Liver (tissue), 8 donors: ENCODE measurements at regions not wholly inside any gene's neighbourhood (a gene's known extent, or its start where the extent isn't known, plus 50 kb on each side); places are given as distances from the start of the nearest gene placed in this dataset.

Experiments used
- DNase-seq: peaks from one replicate; pipeline ENCODE4 v3.0.0-alpha.2; 2017; ENCODE audit warnings: low spot score
- H3K27ac ChIP-seq, 2 donors: one replicate each; pipeline ENCODE4 v1.7.0; 2013; ENCODE audit warnings: inconsistent platforms in 2 of 2, low read length in 2 of 2, control low read depth in 1 of 2, low read depth in 1 of 2, mild to moderate bottlenecking in 1 of 2
- H3K27me3 ChIP-seq, 4 donors: one replicate each; pipeline versions ENCODE4 v1.6.1 to v1.7.0; 2013; ENCODE audit warnings: low read length in 3 of 4, inconsistent platforms in 1 of 4, mild to moderate bottlenecking in 1 of 4, moderate library complexity in 1 of 4; ENCODE audit not compliant: control insufficient read depth in 4 of 4, insufficient read depth in 4 of 4
- H3K36me3 ChIP-seq, 4 donors: one replicate each; pipeline versions ENCODE4 v1.6.1 to v1.7.0; 2013; ENCODE audit warnings: low read length in 3 of 4, mild to moderate bottlenecking in 3 of 4, low read depth in 1 of 4, moderate library complexity in 1 of 4; ENCODE audit not compliant: control insufficient read depth in 4 of 4, insufficient read depth in 3 of 4
- H3K4me1 ChIP-seq, 4 donors: one replicate each; pipeline versions ENCODE4 v1.6.1 to v1.7.0; 2013; ENCODE audit warnings: low read length in 3 of 4, mild to moderate bottlenecking in 3 of 4, moderate library complexity in 1 of 4; ENCODE audit not compliant: control insufficient read depth in 4 of 4, insufficient read depth in 4 of 4
- H3K4me3 ChIP-seq, 3 donors: one replicate each; pipeline versions ENCODE4 v1.6.1 to v1.7.0; 2013; ENCODE audit warnings: low read length in 3 of 3, control low read depth in 1 of 3, low read depth in 1 of 3, mild to moderate bottlenecking in 1 of 3
- H3K9ac ChIP-seq, 2 donors: one replicate each; pipeline ENCODE4 v1.7.0; 2013; ENCODE audit warnings: low read length in 2 of 2, mild to moderate bottlenecking in 2 of 2, moderate library complexity in 2 of 2, control low read depth in 1 of 2, low read depth in 1 of 2
- H3K9me3 ChIP-seq, 4 donors: one replicate each; pipeline versions ENCODE4 v1.6.1 to v1.7.0; 2013; ENCODE audit warnings: low read length in 3 of 4; ENCODE audit not compliant: control insufficient read depth in 4 of 4
- FOXA1 ChIP-seq: IDR thresholded peaks from 2 replicates; pipeline ENCODE4 v1.6.1; 2016; ENCODE audit warnings: antibody characterized with exemption
- FOXA2 ChIP-seq: IDR thresholded peaks from 2 replicates; pipeline ENCODE4 v1.6.1; 2016; ENCODE audit warnings: antibody characterized with exemption
- GABPA ChIP-seq, 2 donors: IDR thresholded peaks in 1 of 2; conservative IDR thresholded peaks in 1 of 2; 2 replicates each; pipeline ENCODE4 v1.6.1; 2016; ENCODE audit warnings: antibody characterized with exemption in 2 of 2, mild to moderate bottlenecking in 1 of 2, moderate library complexity in 1 of 2
- HNF4A ChIP-seq, 2 donors: conservative IDR thresholded peaks; 2 replicates each; pipeline ENCODE4 v1.6.1; 2016; ENCODE audit warnings: antibody characterized with exemption in 2 of 2, mild to moderate bottlenecking in 2 of 2
- HNF4G ChIP-seq: IDR thresholded peaks from 2 replicates; pipeline ENCODE4 v1.6.1; 2016; ENCODE audit warnings: antibody characterized with exemption
- JUND ChIP-seq, 2 donors: IDR thresholded peaks; 2 replicates each; pipeline ENCODE4 v1.6.1; 2016; ENCODE audit warnings: antibody characterized with exemption in 2 of 2
- NR2F2 ChIP-seq: IDR thresholded peaks from 2 replicates; pipeline ENCODE4 v1.6.1; 2016; ENCODE audit warnings: antibody characterized with exemption
- RXRA ChIP-seq, 2 donors: IDR thresholded peaks; 2 replicates each; pipeline ENCODE4 v1.6.1; 2017 to 2018; ENCODE audit warnings: antibody characterized with exemption in 2 of 2, mild to moderate bottlenecking in 1 of 2
- SP1 ChIP-seq: IDR thresholded peaks from 2 replicates; pipeline ENCODE4 v1.6.1; 2018; ENCODE audit warnings: antibody characterized with exemption, mild to moderate bottlenecking
- TAF1 ChIP-seq: conservative IDR thresholded peaks from 2 replicates; pipeline ENCODE4 v1.6.1; 2016; ENCODE audit warnings: antibody characterized with exemption, mild to moderate bottlenecking
- YY1 ChIP-seq: IDR thresholded peaks from 2 replicates; pipeline ENCODE4 v1.6.1; 2016; ENCODE audit warnings: antibody characterized with exemption, mild to moderate bottlenecking
- WGBS: extraction: QIAGEN DNeasy Blood & Tissue Kit; methylation state at CpG from one replicate; pipeline ENCODE4 v1.1.7; 2013; 5-methylcytosine and 5-hydroxymethylcytosine counted together
- TF ChIP-seq, protein P1 (sequence below): IDR thresholded peaks from 2 replicates; pipeline ENCODE4 v1.6.1; 2016; ENCODE audit warnings: antibody characterized with exemption
- TF ChIP-seq, protein P2 (sequence below): IDR thresholded peaks from 2 replicates; pipeline ENCODE4 v1.6.1; 2016; ENCODE audit warnings: antibody characterized with exemption
- TF ChIP-seq, protein P3 (sequence below): IDR thresholded peaks from 2 replicates; pipeline ENCODE4 v1.6.1; 2016; ENCODE audit warnings: antibody characterized with exemption, mild to moderate bottlenecking
- TF ChIP-seq, protein P4 (sequence below): fragments of 150-350 bp; IDR thresholded peaks from 2 replicates; pipeline ENCODE4 v1.5.1; 2017; ENCODE audit warnings: improper control_type of control experiment, low read depth, low read length; ENCODE audit not compliant: missing input control
- donor health status: healthy.
- donor health status: healthy.
- donor health status: healthy.
- donor health status: healthy.
- donor health status: healthy.

DNA sequence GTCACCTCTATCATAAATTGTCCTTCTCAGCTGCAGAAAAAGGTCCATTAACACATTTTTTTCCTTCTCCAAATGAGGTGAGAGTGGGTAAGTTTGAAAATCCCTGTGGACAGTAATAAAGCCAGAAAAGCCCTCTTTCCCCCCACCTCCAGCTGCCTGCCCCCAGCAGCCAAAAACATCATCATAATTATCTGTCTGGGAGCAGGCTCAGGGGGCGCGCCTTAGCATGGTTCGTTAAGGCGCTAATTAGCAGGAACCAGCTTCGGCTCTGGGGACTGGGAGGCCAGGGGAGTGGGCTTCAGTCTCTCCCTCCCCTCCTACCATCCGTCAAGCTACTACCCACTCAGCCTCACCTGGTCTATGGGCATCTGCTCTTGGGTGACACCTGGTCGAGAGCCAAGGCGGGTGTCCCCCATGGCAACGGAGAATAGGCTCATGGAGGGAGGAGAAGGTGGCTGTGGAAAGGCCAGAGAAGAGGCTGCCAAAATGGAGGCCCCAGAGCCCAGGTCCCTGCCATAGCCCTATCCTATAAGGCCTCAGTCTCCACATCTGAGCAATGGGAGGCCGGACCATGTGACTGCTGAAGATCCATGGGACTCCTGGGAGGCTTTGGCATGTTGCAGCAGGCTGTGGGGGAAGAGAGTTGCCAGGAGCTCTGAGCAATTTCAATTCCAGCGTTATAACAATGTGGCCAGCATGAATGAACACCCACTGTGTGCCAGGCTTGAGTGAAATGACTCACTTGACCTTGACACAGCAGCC is 140.1 kb upstream of the LINGO1 start:
- DNase-seq = no peak

DNA sequence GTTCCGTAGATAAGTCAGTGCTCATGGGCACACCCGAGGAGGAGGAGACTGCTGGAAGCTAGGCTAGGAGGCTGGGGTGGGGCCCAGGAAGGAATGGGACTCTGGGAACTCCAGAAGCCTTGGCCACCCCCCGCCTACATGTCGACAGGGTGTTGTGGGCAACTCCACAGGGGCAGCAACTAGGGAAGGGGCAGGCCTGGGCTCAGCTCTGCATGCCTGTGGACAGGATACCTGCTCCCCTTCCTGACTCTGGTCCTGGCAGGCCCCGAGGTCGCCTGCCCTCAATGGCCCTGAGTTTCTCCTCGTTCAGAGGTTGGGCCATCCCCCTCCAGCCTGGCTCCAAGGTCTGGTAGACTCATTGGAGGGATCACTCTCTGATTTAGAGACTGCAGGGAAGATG is 138.9 kb upstream of the LINGO1 start:
- H3K36me3 ChIP-seq = no peaks in the 10 kb centered on the region
- WGBS = 82% methylated on average over 7 of the region's 7 CpGs
- H3K4me1 ChIP-seq = no peaks in the 10 kb centered on the region
- no peaks in the 10 kb centered on the region for H3K9me3 ChIP-seq
- no peak overlapping the region for H3K27ac ChIP-seq
- no peak overlapping the region for H3K4me3 ChIP-seq
- no peak for DNase-seq
- no peak overlapping the region for H3K9ac ChIP-seq
- peaks cover 0 to 3% (median 0%) of the 10 kb centered on the region in 4 donors for H3K27me3 ChIP-seq
- no peak for TF ChIP-seq HNF4G
- TF ChIP-seq TAF1 = no peak
- TF ChIP-seq, protein P1, sequence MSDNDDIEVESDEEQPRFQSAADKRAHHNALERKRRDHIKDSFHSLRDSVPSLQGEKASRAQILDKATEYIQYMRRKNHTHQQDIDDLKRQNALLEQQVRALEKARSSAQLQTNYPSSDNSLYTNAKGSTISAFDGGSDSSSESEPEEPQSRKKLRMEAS = no peak
- TF ChIP-seq RXRA (IDR thresholded peaks at IDR 0.05) = no peak
- no peak for TF ChIP-seq JUND (IDR thresholded peaks at IDR 0.05)
- TF ChIP-seq, protein P2, sequence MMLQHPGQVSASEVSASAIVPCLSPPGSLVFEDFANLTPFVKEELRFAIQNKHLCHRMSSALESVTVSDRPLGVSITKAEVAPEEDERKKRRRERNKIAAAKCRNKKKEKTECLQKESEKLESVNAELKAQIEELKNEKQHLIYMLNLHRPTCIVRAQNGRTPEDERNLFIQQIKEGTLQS = no peak
- TF ChIP-seq, protein P3, sequence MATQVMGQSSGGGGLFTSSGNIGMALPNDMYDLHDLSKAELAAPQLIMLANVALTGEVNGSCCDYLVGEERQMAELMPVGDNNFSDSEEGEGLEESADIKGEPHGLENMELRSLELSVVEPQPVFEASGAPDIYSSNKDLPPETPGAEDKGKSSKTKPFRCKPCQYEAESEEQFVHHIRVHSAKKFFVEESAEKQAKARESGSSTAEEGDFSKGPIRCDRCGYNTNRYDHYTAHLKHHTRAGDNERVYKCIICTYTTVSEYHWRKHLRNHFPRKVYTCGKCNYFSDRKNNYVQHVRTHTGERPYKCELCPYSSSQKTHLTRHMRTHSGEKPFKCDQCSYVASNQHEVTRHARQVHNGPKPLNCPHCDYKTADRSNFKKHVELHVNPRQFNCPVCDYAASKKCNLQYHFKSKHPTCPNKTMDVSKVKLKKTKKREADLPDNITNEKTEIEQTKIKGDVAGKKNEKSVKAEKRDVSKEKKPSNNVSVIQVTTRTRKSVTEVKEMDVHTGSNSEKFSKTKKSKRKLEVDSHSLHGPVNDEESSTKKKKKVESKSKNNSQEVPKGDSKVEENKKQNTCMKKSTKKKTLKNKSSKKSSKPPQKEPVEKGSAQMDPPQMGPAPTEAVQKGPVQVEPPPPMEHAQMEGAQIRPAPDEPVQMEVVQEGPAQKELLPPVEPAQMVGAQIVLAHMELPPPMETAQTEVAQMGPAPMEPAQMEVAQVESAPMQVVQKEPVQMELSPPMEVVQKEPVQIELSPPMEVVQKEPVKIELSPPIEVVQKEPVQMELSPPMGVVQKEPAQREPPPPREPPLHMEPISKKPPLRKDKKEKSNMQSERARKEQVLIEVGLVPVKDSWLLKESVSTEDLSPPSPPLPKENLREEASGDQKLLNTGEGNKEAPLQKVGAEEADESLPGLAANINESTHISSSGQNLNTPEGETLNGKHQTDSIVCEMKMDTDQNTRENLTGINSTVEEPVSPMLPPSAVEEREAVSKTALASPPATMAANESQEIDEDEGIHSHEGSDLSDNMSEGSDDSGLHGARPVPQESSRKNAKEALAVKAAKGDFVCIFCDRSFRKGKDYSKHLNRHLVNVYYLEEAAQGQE = no peak
- TF ChIP-seq GABPA (IDR thresholded peaks at IDR 0.05 in 1 of 2, conservative IDR thresholded peaks at IDR 0.05 in 1 of 2) = no peak
- TF ChIP-seq HNF4A (conservative IDR thresholded peaks at IDR 0.05) = no peak
- no peak for TF ChIP-seq NR2F2
- no peak for TF ChIP-seq SP1
- no peak for TF ChIP-seq YY1

More for the DNA sequence above, 140.1 kb upstream of the LINGO1 start:
- H3K4me3 ChIP-seq = no peak overlapping the region
- no peak overlapping the region for H3K9ac ChIP-seq
- H3K27me3 ChIP-seq = peaks cover 0 to 3% (median 0%) of the 10 kb centered on the region in 4 donors
- TF ChIP-seq SP1 (no peak), FOXA2 (no peak), FOXA1 (no peak), YY1 (no peak), RXRA (IDR thresholded peaks at IDR 0.05) (no peak), GABPA (IDR thresholded peaks at IDR 0.05 in 1 of 2, conservative IDR thresholded peaks at IDR 0.05 in 1 of 2) (no peak), HNF4A (conservative IDR thresholded peaks at IDR 0.05) (no peak), NR2F2 (no peak)
- TF ChIP-seq, protein P4, sequence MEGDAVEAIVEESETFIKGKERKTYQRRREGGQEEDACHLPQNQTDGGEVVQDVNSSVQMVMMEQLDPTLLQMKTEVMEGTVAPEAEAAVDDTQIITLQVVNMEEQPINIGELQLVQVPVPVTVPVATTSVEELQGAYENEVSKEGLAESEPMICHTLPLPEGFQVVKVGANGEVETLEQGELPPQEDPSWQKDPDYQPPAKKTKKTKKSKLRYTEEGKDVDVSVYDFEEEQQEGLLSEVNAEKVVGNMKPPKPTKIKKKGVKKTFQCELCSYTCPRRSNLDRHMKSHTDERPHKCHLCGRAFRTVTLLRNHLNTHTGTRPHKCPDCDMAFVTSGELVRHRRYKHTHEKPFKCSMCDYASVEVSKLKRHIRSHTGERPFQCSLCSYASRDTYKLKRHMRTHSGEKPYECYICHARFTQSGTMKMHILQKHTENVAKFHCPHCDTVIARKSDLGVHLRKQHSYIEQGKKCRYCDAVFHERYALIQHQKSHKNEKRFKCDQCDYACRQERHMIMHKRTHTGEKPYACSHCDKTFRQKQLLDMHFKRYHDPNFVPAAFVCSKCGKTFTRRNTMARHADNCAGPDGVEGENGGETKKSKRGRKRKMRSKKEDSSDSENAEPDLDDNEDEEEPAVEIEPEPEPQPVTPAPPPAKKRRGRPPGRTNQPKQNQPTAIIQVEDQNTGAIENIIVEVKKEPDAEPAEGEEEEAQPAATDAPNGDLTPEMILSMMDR = no peak
- TF ChIP-seq, protein P3 = no peak
- TF ChIP-seq, protein P1 = no peak
- H3K36me3 ChIP-seq = no peaks in the 10 kb centered on the region
- WGBS = 81% methylated on average over 11 of the region's 11 CpGs
- H3K9me3 ChIP-seq = no peaks in the 10 kb centered on the region
- H3K27ac ChIP-seq = no peak overlapping the region
- no peaks in the 10 kb centered on the region for H3K4me1 ChIP-seq
